ENCODE measurements at regions not wholly inside any gene's neighbourhood (a gene's known extent, or its start where the extent isn't known, plus 50 kb on each side); places are given as distances from the start of the nearest gene placed in this dataset.

- H3K27ac ChIP-seq, result no peak overlapping the region
- H3K4me3 ChIP-seq (ENCODE audit: low read depth, low read length), result no peak overlapping the region
- no peaks in the 10 kb centered on the region for H3K36me3 ChIP-seq (replicated peaks)
- no peaks in the 10 kb centered on the region for H3K27me3 ChIP-seq (replicated peaks)
- in situ Hi-C loops (cut with HindIII; ENCODE audit: low pct_ligation_motif_present, low sequenced_read_pairs), result no loop called here
- no peak for DNase-seq
- TF ChIP-seq CTCF (IDR thresholded peaks at IDR 0.05; ENCODE audit: low read depth, low read length, missing control alignments), result no peak
Observed at GRCh38 chr2:65842104-65842503, 409.7 kb upstream of the SPRED2 start.

GRCh38 chr2:65835975-65836549, 403.7 kb upstream of the SPRED2 start:
- Histone ChIP-seq H3K36me3 (replicated peaks) (no peaks in the 10 kb centered on the region), H3K27me3 (replicated peaks) (no peaks in the 10 kb centered on the region), H3K27ac (no peak overlapping the region), H3K4me3 (ENCODE audit: low read depth, low read length) (no peak overlapping the region)
- TF ChIP-seq CTCF (IDR thresholded peaks at IDR 0.05; ENCODE audit: low read depth, low read length, missing control alignments), result no peak
- DNase-seq, result no peak
- in situ Hi-C loops (cut with HindIII; ENCODE audit: low pct_ligation_motif_present, low sequenced_read_pairs), result no loop called here

- Histone ChIP-seq H3K4me3 (ENCODE audit: low read depth, low read length) (no peak overlapping the region), H3K27ac (no peak overlapping the region), H3K36me3 (replicated peaks) (no peaks in the 10 kb centered on the region), H3K27me3 (replicated peaks) (no peaks in the 10 kb centered on the region)
- no peak for DNase-seq
- TF ChIP-seq CTCF (IDR thresholded peaks at IDR 0.05; ENCODE audit: low read depth, low read length, missing control alignments), result no peak
- in situ Hi-C loops (cut with HindIII; ENCODE audit: low pct_ligation_motif_present, low sequenced_read_pairs), result no loop called here
Observed at GRCh38 chr2:65834771-65835475, 402.5 kb upstream of the SPRED2 start.

GRCh38 chr2:65834062-65834461, 401.7 kb upstream of the SPRED2 start:
- no peak for DNase-seq
- Histone ChIP-seq H3K4me3 (ENCODE audit: low read depth, low read length) (no peak overlapping the region), H3K27me3 (replicated peaks) (no peaks in the 10 kb centered on the region), H3K36me3 (replicated peaks) (no peaks in the 10 kb centered on the region), H3K27ac (no peak overlapping the region)
- in situ Hi-C loops (cut with HindIII; ENCODE audit: low pct_ligation_motif_present, low sequenced_read_pairs), result no loop called here
- TF ChIP-seq CTCF (IDR thresholded peaks at IDR 0.05; ENCODE audit: low read depth, low read length, missing control alignments), result no peak

GRCh38 chr2:65831509-65831908, 399.1 kb upstream of the SPRED2 start:
- Histone ChIP-seq H3K27me3 (replicated peaks) (no peaks in the 10 kb centered on the region), H3K27ac (no peak overlapping the region), H3K36me3 (replicated peaks) (no peaks in the 10 kb centered on the region), H3K4me3 (ENCODE audit: low read depth, low read length) (no peak overlapping the region)
- in situ Hi-C loops (cut with HindIII; ENCODE audit: low pct_ligation_motif_present, low sequenced_read_pairs), result no loop called here
- DNase-seq, result no peak
- TF ChIP-seq CTCF (IDR thresholded peaks at IDR 0.05; ENCODE audit: low read depth, low read length, missing control alignments), result no peak

- in situ Hi-C loops (cut with HindIII; ENCODE audit: low pct_ligation_motif_present, low sequenced_read_pairs), result no loop called here
- Histone ChIP-seq H3K4me3 (ENCODE audit: low read depth, low read length) (no peak overlapping the region), H3K27ac (no peak overlapping the region), H3K27me3 (replicated peaks) (no peaks in the 10 kb centered on the region), H3K36me3 (replicated peaks) (no peaks in the 10 kb centered on the region)
- no peak for DNase-seq
- no peak for TF ChIP-seq CTCF (IDR thresholded peaks at IDR 0.05; ENCODE audit: low read depth, low read length, missing control alignments)
Observed at GRCh38 chr2:65826567-65826966, 394.2 kb upstream of the SPRED2 start.
